ENCODE measurements at regions not wholly inside any gene's neighbourhood (a gene's known extent, or its start where the extent isn't known, plus 50 kb on each side); places are given as distances from the start of the nearest gene placed in this dataset.

DNA sequence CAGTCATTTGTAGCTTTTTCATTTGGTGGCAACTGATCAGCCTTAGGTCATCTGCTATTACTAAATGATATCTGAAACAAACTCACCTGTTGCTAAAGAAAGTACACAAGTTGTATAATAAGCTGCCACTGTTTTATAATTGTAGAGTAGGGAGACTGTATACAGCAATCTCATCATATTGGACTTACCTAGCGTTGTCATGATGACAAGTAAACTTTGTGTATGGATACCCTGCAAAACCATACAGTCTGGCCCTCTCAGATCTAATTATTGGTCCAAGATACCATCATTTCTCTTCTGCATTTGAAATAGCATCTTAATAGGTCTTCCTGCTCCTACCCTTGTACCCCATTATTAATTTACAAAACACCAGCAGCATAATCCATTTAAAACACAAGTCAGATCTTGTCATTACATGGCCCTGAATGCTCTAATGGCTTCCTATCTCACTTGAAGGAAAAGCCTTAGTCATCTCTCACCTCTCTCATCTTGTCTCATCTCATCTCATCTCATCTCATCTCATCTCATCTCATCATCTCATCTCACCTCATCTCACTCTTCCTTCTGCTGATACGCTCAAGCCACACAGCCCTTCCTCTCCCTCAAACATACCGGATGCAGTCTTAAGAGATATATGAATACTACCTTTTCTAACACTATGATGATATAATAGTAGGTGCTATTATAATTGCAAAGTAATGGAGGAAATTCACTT lies 540.6 kb downstream of the MDFIC start:
- no peak for DNase-seq

DNA sequence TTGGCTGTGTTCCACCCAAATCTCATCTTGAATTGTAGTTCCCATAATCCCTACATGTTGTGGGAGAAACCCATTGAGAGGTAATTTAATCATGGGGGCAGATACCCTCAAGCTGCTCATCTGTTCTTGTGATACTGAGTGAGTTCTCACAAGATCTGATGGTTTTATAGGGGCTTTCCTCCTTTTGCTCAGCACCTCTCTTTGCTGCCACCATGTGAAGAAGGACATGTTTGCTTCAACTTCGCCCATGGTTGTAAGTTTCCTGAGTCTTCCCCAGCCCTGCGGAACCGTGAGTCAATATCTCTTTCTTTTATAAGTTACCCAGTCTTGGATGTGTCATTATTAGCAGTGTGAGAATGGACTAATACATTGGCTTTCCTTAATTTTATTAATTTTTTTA lies 527.8 kb downstream of the MDFIC start:
- no peak for DNase-seq

DNA sequence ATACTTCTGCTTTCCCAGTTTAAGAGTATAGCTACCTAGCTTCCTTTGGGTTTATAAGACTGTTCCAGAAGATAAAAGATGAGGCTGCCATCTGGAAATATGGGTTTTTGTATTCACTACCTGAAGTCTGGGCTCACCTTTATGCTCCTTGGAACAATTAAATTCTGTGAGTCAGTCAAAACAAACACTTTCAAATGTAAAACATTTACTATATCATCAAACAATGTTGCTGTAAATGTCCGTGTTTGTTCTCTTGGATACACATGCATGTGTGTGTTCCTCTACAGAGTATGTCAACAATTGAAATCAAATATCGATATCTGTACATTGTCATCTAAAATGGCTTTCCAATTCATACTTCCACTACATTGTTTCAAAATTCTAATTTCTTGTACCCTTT lies 525.6 kb downstream of the MDFIC start:
- DNase-seq = no peak

DNA sequence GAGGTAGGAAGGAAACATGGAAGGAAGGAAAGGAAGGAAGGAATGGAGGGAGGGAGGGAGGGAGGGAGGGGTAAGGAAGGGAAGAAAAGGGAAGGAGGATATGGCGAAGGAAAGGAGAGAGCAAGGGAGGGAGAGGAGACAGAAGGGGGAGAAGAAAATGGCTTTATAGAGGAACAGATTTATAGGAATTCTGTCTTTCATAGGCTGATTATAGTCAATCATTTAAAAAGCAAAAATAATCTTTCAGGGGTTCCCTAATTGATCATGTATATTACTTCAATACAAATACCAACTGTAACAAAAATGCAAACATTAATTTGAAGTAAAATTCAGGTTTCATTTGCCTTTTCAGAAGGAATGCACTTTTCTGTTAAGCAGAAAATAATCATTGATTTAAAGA lies 519.1 kb downstream of the MDFIC start:
- no peak for DNase-seq

DNA sequence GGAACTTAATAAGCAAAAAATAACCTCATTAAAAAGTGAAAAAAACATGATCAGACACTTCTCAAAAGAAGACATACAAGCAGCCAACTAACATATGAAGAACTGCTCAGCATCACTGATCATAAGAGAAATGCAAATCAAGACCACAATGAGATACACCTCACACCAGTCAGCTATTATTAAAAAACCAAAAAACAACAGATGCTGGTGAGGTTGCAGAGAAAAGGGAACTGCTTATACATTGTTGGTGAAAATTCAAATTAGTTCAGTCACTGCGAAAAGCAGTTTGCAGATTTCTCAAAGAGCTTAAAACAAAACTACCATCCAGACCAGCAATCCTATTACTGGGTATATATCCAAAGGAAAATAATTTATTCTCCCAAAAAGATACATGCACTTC lies 513.3 kb downstream of the MDFIC start:
- DNase-seq = no peak

DNA sequence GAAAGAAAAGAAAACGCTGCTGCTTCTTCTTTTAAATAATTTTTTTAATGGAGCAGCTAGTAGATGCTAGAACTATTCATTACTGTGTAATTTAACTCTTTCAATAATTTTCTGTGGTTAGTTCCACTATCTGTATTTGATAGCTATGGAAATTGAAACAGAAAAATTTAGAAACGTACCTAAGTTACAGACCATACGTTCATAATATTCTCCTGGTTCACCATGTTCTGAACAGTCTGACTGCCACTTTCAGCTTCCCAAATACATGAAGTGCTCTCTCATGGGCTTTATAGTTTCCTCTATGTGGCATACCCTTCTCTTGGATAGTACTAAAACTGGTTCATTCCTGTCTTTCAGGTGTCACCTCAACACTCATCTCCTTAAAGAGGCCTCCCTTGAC lies 508.0 kb downstream of the MDFIC start:
- DNase-seq = no peak

DNA sequence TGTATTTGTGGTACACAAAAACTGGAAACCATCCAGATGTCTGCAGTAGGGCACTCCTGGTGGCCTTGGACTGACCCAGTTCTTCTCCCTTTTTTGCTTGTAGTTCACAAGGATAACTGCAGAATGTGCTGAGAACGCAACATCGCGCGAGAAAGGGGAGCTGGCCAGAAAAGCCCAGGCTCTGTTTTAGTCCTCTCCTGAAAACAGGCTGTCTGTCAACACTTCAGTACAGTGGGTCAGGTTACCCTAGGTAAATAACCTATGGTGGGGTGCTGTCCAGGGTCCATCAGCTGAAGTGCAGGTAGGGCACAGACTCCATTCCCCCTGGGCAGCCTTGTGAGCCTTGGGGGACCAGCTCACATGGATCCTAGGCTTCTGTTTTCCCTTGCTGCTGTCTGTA lies 495.8 kb downstream of the MDFIC start:
- DNase-seq = no peak

DNA sequence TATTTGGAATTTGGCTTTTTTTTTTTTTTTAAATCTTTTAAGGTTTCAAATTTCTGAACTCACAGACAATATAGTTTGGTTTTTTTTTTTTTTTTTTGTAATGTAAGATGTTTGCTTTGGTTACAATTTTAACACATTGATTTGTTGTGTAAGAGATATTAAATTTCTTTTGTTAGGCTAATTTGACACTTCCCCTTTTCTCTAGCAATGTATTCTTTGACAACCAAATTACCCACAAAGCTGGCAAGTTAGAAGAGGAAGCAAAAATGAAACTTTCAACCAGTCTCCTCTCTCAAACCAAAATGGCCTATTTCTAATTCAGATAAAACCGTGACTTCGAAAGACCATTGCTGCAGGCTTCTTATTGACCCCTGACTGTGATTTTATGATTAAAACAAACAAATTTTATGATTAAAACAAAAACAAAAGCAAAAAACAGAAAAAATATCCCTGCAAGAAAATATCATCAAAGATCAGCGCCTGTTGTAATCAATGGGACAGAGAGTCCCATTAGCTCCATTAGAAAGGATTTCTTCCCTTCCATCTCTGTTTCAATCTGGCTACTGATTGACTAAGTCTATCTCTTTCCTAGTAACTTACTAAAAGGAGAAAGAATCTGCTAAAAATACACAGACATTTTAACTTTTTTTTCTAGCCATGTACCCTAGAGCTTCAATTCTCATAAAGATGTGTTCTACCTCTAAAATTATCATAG lies 489.2 kb downstream of the MDFIC start:
- DNase-seq = peak; percentile 93 to 96

DNA sequence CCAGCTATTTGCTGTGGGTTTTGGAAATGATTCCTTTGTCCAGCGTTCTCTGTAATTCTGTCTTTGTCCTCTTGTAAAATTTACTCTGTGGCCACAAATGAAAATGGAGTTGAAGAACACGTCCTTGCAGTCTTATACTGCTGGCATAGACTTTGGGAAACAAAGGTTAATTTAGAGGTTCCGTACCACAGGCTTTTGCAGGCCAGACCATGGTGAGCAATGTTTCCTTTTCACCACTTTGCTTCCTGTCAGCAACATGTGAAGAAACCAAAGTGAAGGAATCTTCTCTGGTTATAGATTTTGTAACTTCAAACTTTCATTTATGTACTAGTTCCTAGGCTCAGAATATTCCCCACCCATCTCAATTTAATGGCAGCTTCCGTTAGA lies 488.5 kb downstream of the MDFIC start:
- peak; percentile 83 to 86 for DNase-seq

DNA sequence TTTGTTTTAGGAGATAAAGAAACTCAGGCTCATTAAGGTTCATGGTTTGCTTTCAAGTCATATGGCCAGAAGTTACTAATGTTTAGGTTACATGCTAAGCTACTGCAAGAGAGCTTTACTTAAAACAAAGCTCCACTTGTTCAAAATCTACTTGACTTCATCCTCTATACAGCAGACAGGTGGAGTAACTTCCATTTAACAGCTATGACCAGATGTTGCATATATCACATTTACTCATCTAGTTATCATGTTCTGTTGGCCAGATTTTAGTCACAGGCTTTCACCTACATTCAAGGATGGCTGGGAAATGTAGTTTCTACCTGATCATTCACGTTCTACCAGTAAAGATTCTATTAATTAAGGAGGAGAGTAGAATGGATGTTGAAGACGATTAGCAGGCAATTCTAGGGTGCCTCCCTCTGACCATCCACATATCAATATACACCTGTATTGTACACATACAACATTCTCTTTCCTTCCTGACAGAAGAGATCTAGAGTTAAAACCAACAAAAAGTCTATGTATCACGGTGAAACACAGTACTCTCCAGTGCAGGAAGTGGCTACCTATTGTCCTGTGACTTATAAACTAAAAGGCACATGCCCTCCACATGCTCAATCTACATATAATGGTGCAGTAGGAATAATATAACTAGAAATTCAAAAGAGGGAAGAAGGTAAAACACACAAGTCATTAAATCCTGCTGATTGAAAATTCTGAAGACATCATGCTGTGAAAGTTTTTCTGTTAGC lies 488.0 kb downstream of the MDFIC start:
- DNase-seq = no peak

DNA sequence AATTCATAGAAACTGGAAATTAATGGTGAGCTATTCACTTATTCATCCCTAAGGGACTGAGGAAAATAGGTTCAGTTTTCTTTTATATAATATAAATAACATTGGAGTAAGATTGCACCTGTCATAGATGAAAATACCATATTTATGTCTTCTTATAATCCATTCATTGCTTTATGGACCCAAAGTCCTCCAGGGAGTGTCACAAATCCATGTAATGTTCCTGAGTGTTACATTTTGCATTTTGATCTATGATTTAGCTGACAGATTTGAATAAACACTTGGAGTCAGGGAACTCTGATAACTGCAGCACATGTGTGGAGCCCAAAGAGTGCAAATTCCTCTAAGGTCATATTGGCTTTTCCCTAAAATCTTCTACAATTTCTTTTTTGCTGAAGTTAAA lies 484.3 kb downstream of the MDFIC start:
- no peak for DNase-seq

DNA sequence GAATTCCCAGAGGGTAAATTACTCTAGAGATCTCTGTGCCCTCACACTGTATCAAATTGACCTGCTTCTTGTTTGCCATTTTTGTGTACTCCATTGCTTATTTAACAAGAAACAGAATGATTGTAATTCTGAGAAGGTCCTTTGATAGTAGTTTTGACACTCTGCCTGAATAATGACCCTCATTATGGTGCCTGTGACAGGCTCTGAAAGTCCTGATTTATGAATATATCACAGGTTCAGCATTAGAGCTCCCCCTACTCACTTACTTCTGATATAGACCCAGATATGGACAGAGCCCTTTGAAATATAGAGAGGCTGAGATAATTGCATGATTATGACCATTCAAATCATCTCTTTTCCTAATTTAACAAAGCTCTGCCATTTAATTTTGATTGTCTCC lies 465.2 kb downstream of the MDFIC start:
- no peak for DNase-seq

DNA sequence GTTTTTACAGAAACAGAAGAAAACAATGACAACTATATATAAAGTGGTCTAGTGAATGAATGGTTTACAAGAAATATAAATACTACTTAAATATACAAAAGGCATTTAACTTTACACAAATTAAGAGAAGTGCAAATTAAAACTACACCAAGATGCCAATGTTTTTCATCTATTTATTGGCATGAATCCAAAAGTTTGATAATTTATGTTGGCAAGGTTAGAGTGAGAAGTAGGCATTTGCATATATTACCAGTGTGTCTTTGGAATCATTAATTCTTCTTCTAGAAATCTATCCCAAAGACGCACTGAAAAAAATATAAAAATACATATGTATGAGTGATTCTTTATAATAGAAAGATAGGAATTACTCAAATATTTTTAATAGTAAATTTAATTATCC lies 457.4 kb downstream of the MDFIC start:
- no peak for DNase-seq

DNA sequence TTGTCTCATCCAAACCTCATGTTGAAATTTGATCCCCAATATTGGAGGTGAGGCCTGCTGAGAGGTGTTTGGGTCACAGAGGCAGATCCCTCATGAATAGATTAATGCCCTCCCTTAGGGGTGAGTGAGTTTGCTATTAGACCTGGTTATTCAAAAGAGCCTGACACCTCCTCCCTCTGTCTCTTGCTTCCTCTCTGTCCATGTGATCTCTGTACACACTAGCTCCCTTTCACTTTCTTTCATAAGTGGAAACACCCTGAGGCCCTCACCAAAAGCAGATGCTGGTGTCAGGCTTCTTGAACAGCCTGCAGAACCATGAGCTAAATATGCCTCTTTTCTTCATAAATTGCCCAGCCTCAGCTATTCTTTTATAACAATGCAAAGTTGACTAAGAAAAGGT lies 447.1 kb downstream of the MDFIC start:
- DNase-seq = no peak

DNA sequence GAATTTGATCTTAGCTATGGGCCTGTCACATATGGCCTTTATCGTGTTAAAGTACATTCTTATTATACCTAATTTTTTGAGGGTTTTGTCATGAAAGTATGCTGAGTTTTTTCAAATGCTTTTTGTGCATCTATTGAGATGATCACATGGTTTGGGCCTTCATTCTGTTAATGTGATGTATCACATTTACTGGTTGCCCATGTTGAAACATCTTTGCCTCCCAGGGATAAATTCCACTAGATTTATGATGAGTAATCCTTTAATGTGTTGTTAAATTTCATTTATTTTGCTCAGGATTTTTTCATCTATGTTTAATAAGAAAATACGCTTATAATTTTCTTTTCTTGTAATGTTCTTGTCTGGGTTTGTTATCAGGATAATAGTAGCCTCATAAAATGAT lies 442.0 kb downstream of the MDFIC start:
- DNase-seq = no peak

DNA sequence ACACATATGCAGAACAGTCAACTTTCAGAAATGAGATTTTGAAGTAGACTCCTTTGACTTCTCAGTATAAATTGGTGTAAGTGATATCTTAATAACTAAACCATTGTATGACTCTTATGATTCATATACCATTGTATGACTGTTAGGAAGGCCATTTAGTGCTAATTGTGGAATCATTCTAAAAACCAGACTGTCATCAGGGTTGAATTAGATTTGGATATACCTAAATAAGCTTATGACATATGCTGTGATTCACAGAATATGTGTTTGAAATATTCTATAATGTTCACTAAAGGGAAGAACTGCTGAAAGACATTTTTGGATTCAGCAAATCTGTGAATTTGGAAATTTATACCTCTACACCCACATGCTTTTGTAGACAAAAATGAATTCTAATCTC lies 438.1 kb downstream of the MDFIC start:
- no peak for DNase-seq

DNA sequence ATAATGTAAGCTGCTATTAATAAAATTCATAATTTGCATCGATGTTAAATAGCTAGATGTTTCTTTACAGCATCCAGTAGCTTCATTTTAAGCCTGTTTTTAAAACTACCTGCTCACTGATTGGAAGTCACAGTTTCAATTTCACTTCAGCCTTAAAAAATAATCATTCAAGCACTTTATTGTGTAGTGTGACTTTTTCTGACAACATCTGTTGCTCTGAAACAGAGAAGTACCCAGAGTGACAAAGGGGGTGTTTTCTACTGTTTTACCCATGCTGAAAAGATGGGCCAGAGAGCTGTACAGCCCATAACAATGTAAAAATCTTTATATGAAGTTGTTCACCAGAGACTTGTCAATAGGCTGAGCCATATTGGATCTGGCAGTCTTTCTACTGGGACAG lies 437.2 kb downstream of the MDFIC start:
- DNase-seq = no peak

DNA sequence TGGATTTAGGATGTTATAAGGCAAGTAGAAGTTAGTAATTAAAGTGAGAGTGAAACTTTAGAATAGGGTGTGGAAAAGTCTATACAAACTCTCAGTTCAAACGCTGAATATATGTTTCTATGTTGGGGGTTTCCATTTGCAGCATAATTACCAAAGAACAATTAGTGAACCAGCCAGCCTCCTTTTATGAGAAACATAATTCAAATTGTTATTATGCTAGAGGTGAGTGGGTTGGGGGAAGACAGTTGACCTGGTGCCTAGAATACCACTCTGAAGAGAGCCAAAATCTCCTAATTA lies 435.8 kb downstream of the MDFIC start:
- DNase-seq = no peak

DNA sequence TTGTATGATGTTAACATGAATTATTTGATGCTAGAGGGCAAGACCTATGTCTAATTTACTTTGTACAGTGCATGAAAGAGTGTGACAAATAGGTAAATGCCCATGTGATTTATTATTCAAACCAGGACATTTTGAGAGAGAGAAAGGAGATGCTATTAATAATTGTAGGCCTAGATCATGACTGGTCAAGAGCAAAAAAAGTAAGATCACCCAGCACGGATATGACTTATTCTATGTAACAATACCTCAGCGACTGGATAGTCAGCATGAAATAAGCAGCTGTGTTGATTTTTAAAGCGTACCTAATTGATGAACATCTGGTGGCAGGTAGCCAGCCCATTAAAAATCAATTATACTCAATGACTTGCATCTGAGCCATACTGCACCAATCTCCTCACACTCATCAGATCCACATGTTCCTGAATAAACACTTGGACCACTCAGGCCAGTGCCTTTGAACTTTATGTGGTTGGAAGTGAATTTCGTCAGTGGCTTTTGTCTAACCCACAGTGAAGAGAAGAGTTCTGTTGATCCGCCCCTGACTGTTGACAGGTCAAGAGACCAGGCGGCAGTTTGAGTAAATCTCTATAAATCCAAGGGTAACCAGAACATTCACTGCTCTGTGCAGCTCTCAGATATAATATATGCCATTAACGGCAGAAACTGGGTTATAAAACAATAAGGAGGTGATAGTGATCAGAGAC lies 435.3 kb downstream of the MDFIC start:
- DNase-seq = no peak

DNA sequence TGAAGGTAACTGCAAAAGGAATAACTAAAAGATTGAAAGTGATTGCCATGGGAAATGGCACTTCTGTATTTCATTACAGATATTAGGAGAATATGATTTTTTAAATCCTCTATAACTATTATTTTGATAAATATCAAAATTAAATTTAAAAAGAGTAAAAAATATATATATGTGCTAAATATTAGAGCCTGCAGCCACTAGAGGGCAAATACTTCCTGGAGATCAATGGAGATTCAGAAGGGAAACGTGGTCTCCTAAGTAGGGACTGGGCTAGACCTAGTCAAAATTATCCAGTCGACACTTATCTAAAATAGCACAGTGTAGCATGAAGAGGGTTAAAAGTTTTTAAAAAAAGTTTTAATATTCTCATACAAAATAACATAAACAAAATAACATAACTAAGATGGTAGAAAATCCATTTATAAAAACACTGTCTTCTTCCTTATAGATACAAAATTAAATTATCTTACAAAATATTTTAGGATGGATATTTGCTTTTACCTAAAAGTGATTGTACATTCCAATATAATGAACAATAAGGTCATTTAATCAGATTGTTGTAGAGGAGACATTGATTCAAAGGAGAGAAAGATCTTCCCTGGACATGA lies 434.3 kb downstream of the MDFIC start:
- peak; percentile 34 to 38 for DNase-seq

DNA sequence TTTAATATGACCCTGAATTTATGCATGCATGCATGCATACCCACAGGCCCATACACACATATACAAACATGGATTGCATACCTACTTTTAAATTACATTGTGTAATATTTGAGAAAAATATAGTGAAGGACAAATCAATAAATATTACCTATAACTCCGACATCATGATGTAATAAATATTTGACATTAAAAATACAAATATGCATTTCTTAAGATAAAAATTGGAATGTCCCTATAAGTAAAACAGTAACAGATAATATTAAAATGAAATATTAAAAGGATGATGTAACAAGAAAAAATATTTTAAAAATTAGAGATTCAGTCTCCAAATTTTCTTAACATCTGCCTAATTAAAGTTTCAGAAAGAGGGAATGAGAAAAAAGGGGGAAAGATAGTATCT lies 433.0 kb downstream of the MDFIC start:
- DNase-seq = no peak

DNA sequence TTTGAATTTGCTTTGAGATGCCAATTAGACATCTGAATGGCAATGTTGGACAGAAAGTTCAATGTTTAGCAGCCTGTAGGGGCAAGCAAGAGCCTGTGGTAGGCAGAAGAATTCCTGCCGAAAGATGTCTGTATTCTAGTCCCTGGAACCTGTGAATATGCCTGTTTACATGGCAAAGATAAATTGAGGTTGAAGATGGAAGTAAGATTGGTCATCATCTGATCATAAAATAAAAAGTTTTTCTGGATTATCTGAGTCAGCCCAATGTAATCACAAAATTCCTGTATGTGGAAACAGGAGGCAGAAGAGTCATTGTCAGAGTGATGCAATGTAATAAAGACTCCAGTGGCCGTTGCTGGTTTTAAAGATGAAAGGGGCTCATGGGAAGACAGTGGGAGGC lies 430.5 kb downstream of the MDFIC start:
- DNase-seq = no peak

DNA sequence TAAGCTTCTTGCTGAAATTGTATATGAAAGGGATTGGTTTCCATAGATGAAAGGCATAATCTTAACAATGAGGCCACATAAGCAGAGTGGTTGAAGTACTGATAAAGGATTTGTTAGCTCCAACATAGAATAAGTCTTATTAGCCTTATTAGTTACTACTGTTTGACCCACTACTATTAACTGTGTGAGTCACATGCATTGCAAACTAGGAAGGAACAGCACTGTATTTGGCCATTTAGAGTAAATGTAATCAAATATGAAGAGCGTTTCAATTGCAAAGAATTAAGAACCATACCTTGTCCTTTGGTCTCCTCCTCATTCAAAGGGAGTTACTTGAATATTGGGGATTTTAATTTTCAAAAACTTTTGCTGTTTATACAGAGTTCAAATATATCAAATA lies 428.9 kb downstream of the MDFIC start:
- DNase-seq = no peak

All from AML-193 (cell line).